Thoracic aorta (tissue), 2 donors: ENCODE measurements at regions not wholly inside any gene's neighbourhood (a gene's known extent, or its start where the extent isn't known, plus 50 kb on each side); places are given as distances from the start of the nearest gene placed in this dataset.

ENCODE experiments used
- ATAC-seq: fragments of 150-250 bp; one replicate; pipeline ENCODE4 v1.8.0; 2017; ENCODE audit warnings: low read depth; ENCODE audit not compliant: insufficient number of reproducible peaks, low FRiP score
- DNase-seq: peaks from one replicate; pipeline ENCODE4 v3.0.0-alpha.2; 2020; ENCODE audit warnings: low spot score
- H3K27ac ChIP-seq, 2 donors: fragments of 200-600 bp; sonication (generic); 1 replicate in 1 of 2; 2 replicates in 1 of 2; pipeline ENCODE4 v1.5.1; 2016; ENCODE audit warnings: mild to moderate bottlenecking in 2 of 2, moderate library complexity in 2 of 2
- H3K27me3 ChIP-seq: fragments of 200-600 bp; sonication (generic); replicated peaks from 2 replicates; pipeline ENCODE4 v1.6.0; 2016; ENCODE audit warnings: mild to moderate bottlenecking; ENCODE audit not compliant: insufficient read depth
- H3K36me3 ChIP-seq: fragments of 200-600 bp; sonication (generic); one replicate; pipeline ENCODE4 v1.5.1; 2016
- H3K4me1 ChIP-seq, 2 donors: fragments of 200-600 bp; sonication (generic); 1 replicate in 1 of 2; 2 replicates in 1 of 2; pipeline versions ENCODE4 v1.5.1 to v1.6.0; 2016; ENCODE audit warnings: low read depth in 2 of 2, mild to moderate bottlenecking in 1 of 2; ENCODE audit not compliant: control insufficient read depth in 1 of 2
- H3K4me3 ChIP-seq: fragments of 200-600 bp; sonication (generic); 2 replicates; pipeline ENCODE4 v1.5.1; 2016; ENCODE audit warnings: mild to moderate bottlenecking
- H3K9me3 ChIP-seq: fragments of 200-600 bp; sonication (generic); 2 replicates; pipeline ENCODE4 v1.5.1; 2016
- CTCF ChIP-seq: fragments of 200-600 bp; sonication (generic); IDR thresholded peaks from one replicate; pipeline ENCODE4 v1.5.1; 2019; ENCODE audit warnings: antibody characterized with exemption

GRCh38 chr7:15750727-15751126, 64.2 kb upstream of the MEOX2 start:
- H3K4me3 ChIP-seq, result no peak overlapping the region
- no peaks in the 10 kb centered on the region for H3K9me3 ChIP-seq
- H3K27me3 ChIP-seq, result no peaks in the 10 kb centered on the region
- no peak for ATAC-seq
- no peak for TF ChIP-seq CTCF
- no peaks in the 10 kb centered on the region for H3K36me3 ChIP-seq
- peaks cover 22 to 57% of the 10 kb centered on the region in 2 donors for H3K4me1 ChIP-seq
- DNase-seq, result no peak
- H3K27ac ChIP-seq, result peak overlapping the region in 1 of 2 donors; percentile 47

GRCh38 chr7:15749631-15750030, 63.1 kb upstream of the MEOX2 start:
- H3K4me1 ChIP-seq, result peaks cover 22 to 56% of the 10 kb centered on the region in 2 donors
- DNase-seq, result no peak
- no peaks in the 10 kb centered on the region for H3K36me3 ChIP-seq
- H3K27me3 ChIP-seq, result no peaks in the 10 kb centered on the region
- H3K27ac ChIP-seq, result no peak overlapping the region
- no peak overlapping the region for H3K4me3 ChIP-seq
- TF ChIP-seq CTCF, result no peak
- ATAC-seq, result no peak
- no peaks in the 10 kb centered on the region for H3K9me3 ChIP-seq

GRCh38 chr7:15747712-15748111, 61.2 kb upstream of the MEOX2 start:
- peaks cover 22 to 42% of the 10 kb centered on the region in 2 donors for H3K4me1 ChIP-seq
- H3K9me3 ChIP-seq, result no peaks in the 10 kb centered on the region
- H3K27ac ChIP-seq, result no peak overlapping the region
- no peak for TF ChIP-seq CTCF
- H3K27me3 ChIP-seq, result no peaks in the 10 kb centered on the region
- H3K4me3 ChIP-seq, result no peak overlapping the region
- H3K36me3 ChIP-seq, result no peaks in the 10 kb centered on the region
- ATAC-seq, result no peak
- DNase-seq, result no peak

- H3K36me3 ChIP-seq, result no peaks in the 10 kb centered on the region
- no peaks in the 10 kb centered on the region for H3K9me3 ChIP-seq
- H3K27ac ChIP-seq, result no peak overlapping the region
- DNase-seq, result no peak
- peaks cover 19 to 39% of the 10 kb centered on the region in 2 donors for H3K4me1 ChIP-seq
- H3K27me3 ChIP-seq, result no peaks in the 10 kb centered on the region
- TF ChIP-seq CTCF, result no peak
- peak; percentile 38 for ATAC-seq
- H3K4me3 ChIP-seq, result no peak overlapping the region
Observed at GRCh38 chr7:15747301-15747700, 60.8 kb upstream of the MEOX2 start.

GRCh38 chr7:15743926-15744480, 57.5 kb upstream of the MEOX2 start:
- H3K27me3 ChIP-seq, result no peaks in the 10 kb centered on the region
- no peak overlapping the region for H3K4me3 ChIP-seq
- no peaks in the 10 kb centered on the region for H3K36me3 ChIP-seq
- TF ChIP-seq CTCF, result no peak
- ATAC-seq (no peak), DNase-seq (no peak)
- no peak overlapping the region for H3K27ac ChIP-seq
- no peaks in the 10 kb centered on the region for H3K9me3 ChIP-seq
- H3K4me1 ChIP-seq, result peaks cover 5 to 17% of the 10 kb centered on the region in 2 donors
